ENCODE measurements at regions not wholly inside any gene's neighbourhood (a gene's known extent, or its start where the extent isn't known, plus 50 kb on each side); places are given as distances from the start of the nearest gene placed in this dataset.

DNA sequence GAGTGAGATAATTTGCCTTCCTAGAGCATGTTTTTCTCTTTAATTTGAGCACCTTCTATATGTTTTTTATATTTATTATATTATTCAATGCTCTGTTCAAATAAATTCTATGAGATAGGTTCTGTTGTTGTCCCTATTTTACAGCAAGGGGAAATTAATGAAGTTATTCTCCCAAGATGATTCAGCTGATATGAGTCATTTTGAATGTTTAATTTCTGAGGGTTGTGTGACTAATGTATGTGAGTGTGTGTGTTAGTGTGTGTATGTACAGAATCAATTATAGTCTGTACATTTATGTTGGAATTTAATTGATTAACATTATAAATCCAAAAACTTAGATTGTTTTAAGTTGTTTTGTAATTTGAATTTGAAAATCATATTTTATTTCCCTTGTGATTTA lies 1536.7 kb upstream of the B3GALT2 start:
- TF ChIP-seq, protein P1, sequence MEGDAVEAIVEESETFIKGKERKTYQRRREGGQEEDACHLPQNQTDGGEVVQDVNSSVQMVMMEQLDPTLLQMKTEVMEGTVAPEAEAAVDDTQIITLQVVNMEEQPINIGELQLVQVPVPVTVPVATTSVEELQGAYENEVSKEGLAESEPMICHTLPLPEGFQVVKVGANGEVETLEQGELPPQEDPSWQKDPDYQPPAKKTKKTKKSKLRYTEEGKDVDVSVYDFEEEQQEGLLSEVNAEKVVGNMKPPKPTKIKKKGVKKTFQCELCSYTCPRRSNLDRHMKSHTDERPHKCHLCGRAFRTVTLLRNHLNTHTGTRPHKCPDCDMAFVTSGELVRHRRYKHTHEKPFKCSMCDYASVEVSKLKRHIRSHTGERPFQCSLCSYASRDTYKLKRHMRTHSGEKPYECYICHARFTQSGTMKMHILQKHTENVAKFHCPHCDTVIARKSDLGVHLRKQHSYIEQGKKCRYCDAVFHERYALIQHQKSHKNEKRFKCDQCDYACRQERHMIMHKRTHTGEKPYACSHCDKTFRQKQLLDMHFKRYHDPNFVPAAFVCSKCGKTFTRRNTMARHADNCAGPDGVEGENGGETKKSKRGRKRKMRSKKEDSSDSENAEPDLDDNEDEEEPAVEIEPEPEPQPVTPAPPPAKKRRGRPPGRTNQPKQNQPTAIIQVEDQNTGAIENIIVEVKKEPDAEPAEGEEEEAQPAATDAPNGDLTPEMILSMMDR (IDR thresholded peaks at IDR 0.05), result no peak
- TF ChIP-seq POLR2A (IDR thresholded peaks at IDR 0.05), result no peak

Measured in thyroid gland (tissue), 4 donors.